Stimulated activated CD8-positive, alpha-beta memory T cell treated with anti-CD3 and anti-CD28 coated beads, Interleukin-15, amount 100 ng/mL, for 4 hours (primary cell): ENCODE measurements at regions not wholly inside any gene's neighbourhood (a gene's known extent, or its start where the extent isn't known, plus 50 kb on each side); places are given as distances from the start of the nearest gene placed in this dataset.

Experiments
- DNase-seq, 2 donors: peaks; one replicate each; pipeline ENCODE4 v3.0.0-alpha.2; 2020; ENCODE audit warnings: low read depth in 2 of 2

- no peak for DNase-seq
Observed at GRCh38 chr2:2872309-2872617, 505.4 kb downstream of the EIPR1 start.

- DNase-seq = no peak
Observed at GRCh38 chr2:2871480-2872308, 505.9 kb downstream of the EIPR1 start.

GRCh38 chr2:2870106-2870505, 507.5 kb downstream of the EIPR1 start:
- no peak for DNase-seq

GRCh38 chr2:2869553-2869952, 508.1 kb downstream of the EIPR1 start:
- no peak for DNase-seq

- DNase-seq = no peak
Observed at GRCh38 chr2:2868085-2868484, 509.5 kb downstream of the EIPR1 start.

GRCh38 chr2:2867397-2867979, 510.1 kb downstream of the EIPR1 start:
- DNase-seq = no peak

GRCh38 chr2:2866459-2866858, 511.2 kb downstream of the EIPR1 start:
- no peak for DNase-seq

GRCh38 chr2:2862386-2862785, 515.2 kb downstream of the EIPR1 start:
- no peak for DNase-seq

GRCh38 chr2:2861666-2862240, 515.9 kb downstream of the EIPR1 start:
- no peak for DNase-seq

- DNase-seq = no peak
Observed at GRCh38 chr2:2860589-2861300, 516.9 kb downstream of the EIPR1 start.

GRCh38 chr2:2859732-2860131, 517.9 kb downstream of the EIPR1 start:
- no peak for DNase-seq

GRCh38 chr2:2859164-2859563, 518.5 kb downstream of the EIPR1 start:
- no peak for DNase-seq

- no peak for DNase-seq
Observed at GRCh38 chr2:2856723-2857415, 520.7 kb downstream of the EIPR1 start.

GRCh38 chr2:2855297-2855696, 522.3 kb downstream of the EIPR1 start:
- no peak for DNase-seq

GRCh38 chr2:2853346-2853745, 522.3 kb upstream of the MYT1L start:
- no peak for DNase-seq

- no peak for DNase-seq
Observed at GRCh38 chr2:2851806-2852777, 521.0 kb upstream of the MYT1L start.

GRCh38 chr2:2851316-2851715, 520.2 kb upstream of the MYT1L start:
- no peak for DNase-seq

- no peak for DNase-seq
Observed at GRCh38 chr2:2850859-2851258, 519.8 kb upstream of the MYT1L start.

GRCh38 chr2:2850218-2850755, 519.2 kb upstream of the MYT1L start:
- no peak for DNase-seq

- DNase-seq = no peak
Observed at GRCh38 chr2:2849464-2850217, 518.6 kb upstream of the MYT1L start.
